ENCODE measurements at regions not wholly inside any gene's neighbourhood (a gene's known extent, or its start where the extent isn't known, plus 50 kb on each side); places are given as distances from the start of the nearest gene placed in this dataset.

DNA sequence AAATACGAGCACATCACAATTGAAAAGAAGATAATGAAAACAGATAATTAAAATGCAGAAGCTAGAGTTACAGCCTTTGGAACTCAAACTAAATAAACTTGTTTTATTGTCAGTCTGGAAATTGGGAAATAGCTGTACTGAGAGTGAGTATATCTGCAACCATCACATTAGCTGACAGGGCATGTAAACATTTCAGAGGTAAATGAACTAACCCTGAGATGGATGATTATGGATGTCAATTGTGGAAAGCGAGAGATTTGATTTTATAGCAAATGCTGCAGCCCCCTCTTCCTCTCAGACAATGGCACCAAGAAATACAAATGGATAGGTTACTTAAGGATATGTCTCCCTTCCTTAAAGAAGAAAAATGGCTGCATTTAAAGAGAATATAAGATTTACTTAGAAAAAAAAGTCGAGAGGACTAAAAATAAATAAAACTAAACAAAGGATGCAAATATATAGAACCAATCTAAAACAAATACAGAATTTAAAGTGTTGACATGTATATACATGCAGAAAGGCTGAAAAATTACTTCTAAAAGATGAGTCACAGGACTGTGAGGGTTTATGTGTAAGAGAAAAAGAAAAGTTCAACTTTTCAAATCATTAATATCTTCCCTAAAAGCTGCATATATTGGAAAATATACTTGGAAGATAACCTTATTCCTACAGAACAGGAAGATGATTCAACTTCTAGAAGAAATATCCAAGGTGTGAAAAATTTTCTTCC is 120.3 kb upstream of the FLRT2 start:
- no peak for TF ChIP-seq POLR2A (IDR thresholded peaks at IDR 0.05)
- TF ChIP-seq, protein P1, sequence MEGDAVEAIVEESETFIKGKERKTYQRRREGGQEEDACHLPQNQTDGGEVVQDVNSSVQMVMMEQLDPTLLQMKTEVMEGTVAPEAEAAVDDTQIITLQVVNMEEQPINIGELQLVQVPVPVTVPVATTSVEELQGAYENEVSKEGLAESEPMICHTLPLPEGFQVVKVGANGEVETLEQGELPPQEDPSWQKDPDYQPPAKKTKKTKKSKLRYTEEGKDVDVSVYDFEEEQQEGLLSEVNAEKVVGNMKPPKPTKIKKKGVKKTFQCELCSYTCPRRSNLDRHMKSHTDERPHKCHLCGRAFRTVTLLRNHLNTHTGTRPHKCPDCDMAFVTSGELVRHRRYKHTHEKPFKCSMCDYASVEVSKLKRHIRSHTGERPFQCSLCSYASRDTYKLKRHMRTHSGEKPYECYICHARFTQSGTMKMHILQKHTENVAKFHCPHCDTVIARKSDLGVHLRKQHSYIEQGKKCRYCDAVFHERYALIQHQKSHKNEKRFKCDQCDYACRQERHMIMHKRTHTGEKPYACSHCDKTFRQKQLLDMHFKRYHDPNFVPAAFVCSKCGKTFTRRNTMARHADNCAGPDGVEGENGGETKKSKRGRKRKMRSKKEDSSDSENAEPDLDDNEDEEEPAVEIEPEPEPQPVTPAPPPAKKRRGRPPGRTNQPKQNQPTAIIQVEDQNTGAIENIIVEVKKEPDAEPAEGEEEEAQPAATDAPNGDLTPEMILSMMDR (IDR thresholded peaks at IDR 0.05): no peak
- TF ChIP-seq POLR2AphosphoS5 (IDR thresholded peaks at IDR 0.05; ENCODE audit: insufficient read depth in 1 of 2, low read depth in 1 of 2): no peak

Data from vagina (tissue), 2 donors.